ENCODE measurements at regions not wholly inside any gene's neighbourhood (a gene's known extent, or its start where the extent isn't known, plus 50 kb on each side); places are given as distances from the start of the nearest gene placed in this dataset.

DNA sequence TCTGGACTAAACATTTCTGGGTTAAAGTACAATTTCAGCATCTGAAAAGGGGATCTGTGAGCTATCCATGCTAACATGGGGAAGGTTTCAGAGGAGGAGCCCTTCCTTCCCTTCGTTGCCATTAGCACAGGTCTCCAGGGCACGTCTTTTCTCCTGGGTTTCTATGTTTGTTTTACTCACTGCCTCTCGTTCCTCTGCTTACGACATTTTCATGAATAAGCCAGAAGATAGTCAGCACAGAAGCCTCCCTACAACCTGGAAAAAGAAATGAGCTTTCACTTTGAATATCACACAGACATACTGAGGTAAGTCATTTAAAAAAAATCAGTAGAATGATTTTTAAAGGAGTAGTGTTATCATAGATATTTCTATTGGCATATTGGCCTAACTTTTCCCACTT is 117.2 kb upstream of the KCNMB2 start:
- peak in 1 of 2 donors; percentile 9 for DNase-seq
- Histone ChIP-seq H3K4me3 (replicated peaks in 1 of 3) (no peak overlapping the region), H3K4me1 (peaks cover 0 to 6% of the 10 kb centered on the region in 2 donors), H3K36me3 (no peaks in the 10 kb centered on the region), H3K27ac (peak overlapping the region in 2 of 3 donors; percentile 28 to 60), H3K9me3 (no peaks in the 10 kb centered on the region), H3K27me3 (no peaks in the 10 kb centered on the region)
- TF ChIP-seq, protein P1, sequence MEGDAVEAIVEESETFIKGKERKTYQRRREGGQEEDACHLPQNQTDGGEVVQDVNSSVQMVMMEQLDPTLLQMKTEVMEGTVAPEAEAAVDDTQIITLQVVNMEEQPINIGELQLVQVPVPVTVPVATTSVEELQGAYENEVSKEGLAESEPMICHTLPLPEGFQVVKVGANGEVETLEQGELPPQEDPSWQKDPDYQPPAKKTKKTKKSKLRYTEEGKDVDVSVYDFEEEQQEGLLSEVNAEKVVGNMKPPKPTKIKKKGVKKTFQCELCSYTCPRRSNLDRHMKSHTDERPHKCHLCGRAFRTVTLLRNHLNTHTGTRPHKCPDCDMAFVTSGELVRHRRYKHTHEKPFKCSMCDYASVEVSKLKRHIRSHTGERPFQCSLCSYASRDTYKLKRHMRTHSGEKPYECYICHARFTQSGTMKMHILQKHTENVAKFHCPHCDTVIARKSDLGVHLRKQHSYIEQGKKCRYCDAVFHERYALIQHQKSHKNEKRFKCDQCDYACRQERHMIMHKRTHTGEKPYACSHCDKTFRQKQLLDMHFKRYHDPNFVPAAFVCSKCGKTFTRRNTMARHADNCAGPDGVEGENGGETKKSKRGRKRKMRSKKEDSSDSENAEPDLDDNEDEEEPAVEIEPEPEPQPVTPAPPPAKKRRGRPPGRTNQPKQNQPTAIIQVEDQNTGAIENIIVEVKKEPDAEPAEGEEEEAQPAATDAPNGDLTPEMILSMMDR (IDR thresholded peaks at IDR 0.05) = no peak
- TF ChIP-seq POLR2A (IDR thresholded peaks at IDR 0.05) = no peak
- 20 to 24% methylated on average over 4 of the region's 4 CpGs for WGBS, 2 donors
- intact Hi-C loops (cut with DNase I) = no loop called here

DNA sequence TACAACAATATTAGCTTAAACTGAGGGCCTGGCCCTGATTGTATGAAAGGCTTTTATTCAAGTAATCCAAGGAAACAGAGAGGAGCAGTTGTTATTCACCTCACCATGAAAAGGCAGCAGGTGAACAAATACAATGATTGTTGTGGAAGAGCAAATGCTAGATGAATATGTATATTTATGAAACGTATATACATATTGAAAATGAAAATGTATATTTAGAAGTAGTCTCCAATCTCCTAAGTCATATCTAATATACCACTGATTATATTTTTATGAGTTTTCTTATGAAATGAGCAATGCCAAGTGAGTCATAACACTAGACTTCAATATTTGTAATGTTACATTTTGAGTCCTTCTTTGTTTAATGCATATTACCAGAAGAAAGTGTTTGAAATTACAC is 116.2 kb upstream of the KCNMB2 start:
- Histone ChIP-seq H3K27ac (no peak overlapping the region), H3K27me3 (no peaks in the 10 kb centered on the region), H3K4me1 (peaks cover 0 to 6% of the 10 kb centered on the region in 2 donors), H3K9me3 (no peaks in the 10 kb centered on the region), H3K36me3 (no peaks in the 10 kb centered on the region), H3K4me3 (replicated peaks in 1 of 3) (no peak overlapping the region)
- WGBS, 2 donors = 84 to 85% methylated on average over 1 of the region's 1 CpG
- no peak for TF ChIP-seq POLR2A (IDR thresholded peaks at IDR 0.05)
- TF ChIP-seq, protein P1 (IDR thresholded peaks at IDR 0.05) = no peak
- intact Hi-C loops (cut with DNase I) = no loop called here
- no peak for DNase-seq

DNA sequence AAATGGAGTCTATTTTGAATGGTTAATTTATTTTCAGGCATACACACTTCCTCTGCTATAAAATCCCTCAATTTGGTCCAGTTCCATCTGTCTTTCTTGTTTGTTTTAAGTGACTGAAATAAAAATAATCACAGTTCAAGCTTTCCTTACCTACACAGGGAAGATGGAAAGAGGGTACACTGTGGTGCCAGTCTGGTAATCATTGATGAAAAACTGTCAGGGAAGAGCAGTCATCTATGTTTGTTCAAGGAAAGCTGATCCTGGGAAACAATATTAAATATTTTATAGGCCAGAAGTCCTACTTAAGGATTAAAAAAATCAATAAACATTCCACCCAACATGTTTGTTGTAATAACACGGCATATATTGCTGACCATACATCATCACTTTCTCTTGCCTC is 115.2 kb upstream of the KCNMB2 start:
- Histone ChIP-seq H3K9me3 (no peaks in the 10 kb centered on the region), H3K4me1 (peaks cover 0 to 6% of the 10 kb centered on the region in 2 donors), H3K27ac (no peak overlapping the region), H3K36me3 (no peaks in the 10 kb centered on the region), H3K4me3 (replicated peaks in 1 of 3) (no peak overlapping the region), H3K27me3 (no peaks in the 10 kb centered on the region)
- intact Hi-C loops (cut with DNase I) = no loop called here
- WGBS, 2 donors = 88 to 91% methylated on average over 1 of the region's 1 CpG
- TF ChIP-seq POLR2A (IDR thresholded peaks at IDR 0.05) = no peak
- TF ChIP-seq, protein P1 (IDR thresholded peaks at IDR 0.05) = no peak
- no peak for DNase-seq

DNA sequence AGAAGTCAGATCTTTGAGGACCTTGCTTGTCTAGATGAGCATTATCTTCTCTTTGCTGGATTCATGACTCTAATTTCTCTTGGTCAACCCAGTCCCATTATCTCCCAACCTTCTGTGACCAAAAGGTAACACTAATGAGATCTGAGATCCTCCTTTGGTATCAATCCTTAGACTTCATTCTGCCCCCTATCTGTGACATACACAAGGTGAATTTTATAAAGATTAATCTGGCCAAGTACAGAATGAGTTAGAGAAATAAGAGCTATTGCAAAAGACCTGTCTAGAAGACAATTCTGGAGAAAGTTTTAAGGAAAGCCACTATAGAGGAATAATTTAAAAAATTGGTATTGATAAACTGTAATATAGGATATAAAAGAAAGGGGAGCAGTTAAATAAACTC is 113.8 kb upstream of the KCNMB2 start:
- Histone ChIP-seq H3K27me3 (no peaks in the 10 kb centered on the region), H3K4me1 (peaks cover 0 to 6% of the 10 kb centered on the region in 2 donors), H3K4me3 (replicated peaks in 1 of 3) (no peak overlapping the region), H3K9me3 (no peaks in the 10 kb centered on the region), H3K27ac (no peak overlapping the region), H3K36me3 (no peaks in the 10 kb centered on the region)
- DNase-seq = no peak
- intact Hi-C loops (cut with DNase I) = no loop called here
- TF ChIP-seq POLR2A (IDR thresholded peaks at IDR 0.05) = no peak
- TF ChIP-seq, protein P1 (IDR thresholded peaks at IDR 0.05) = no peak

DNA sequence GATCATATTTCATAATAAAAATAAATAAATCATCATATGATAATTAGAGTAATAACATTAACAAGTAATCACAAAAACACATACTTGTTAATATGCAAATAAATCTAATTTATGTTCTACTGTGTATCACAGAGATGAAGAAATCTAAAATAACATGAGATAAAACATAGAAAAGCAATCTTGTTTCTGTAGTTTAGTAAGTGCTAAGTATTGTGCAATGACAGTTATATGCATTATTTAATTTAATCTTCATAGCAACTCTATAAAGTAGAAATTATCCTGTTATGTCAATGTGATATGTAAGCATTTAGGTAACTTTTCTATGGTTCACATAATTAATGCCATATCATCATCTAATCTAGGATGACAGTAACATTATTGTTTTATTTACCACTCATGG is 108.2 kb upstream of the KCNMB2 start:
- DNase-seq = no peak
- H3K4me3 ChIP-seq (replicated peaks in 1 of 3) = no peak overlapping the region
- TF ChIP-seq POLR2A (IDR thresholded peaks at IDR 0.05) = no peak
- TF ChIP-seq, protein P1 (IDR thresholded peaks at IDR 0.05) = no peak
- H3K27ac ChIP-seq = no peak overlapping the region
- H3K4me1 ChIP-seq = no peaks in the 10 kb centered on the region
- no peaks in the 10 kb centered on the region for H3K36me3 ChIP-seq
- H3K9me3 ChIP-seq = no peaks in the 10 kb centered on the region
- H3K27me3 ChIP-seq = no peaks in the 10 kb centered on the region
- intact Hi-C loops (cut with DNase I) = no loop called here

Data from thyroid gland (tissue), 4 donors.